ENCODE measurements at regions not wholly inside any gene's neighbourhood (a gene's known extent, or its start where the extent isn't known, plus 50 kb on each side); places are given as distances from the start of the nearest gene placed in this dataset.

- TF ChIP-seq, protein P1, sequence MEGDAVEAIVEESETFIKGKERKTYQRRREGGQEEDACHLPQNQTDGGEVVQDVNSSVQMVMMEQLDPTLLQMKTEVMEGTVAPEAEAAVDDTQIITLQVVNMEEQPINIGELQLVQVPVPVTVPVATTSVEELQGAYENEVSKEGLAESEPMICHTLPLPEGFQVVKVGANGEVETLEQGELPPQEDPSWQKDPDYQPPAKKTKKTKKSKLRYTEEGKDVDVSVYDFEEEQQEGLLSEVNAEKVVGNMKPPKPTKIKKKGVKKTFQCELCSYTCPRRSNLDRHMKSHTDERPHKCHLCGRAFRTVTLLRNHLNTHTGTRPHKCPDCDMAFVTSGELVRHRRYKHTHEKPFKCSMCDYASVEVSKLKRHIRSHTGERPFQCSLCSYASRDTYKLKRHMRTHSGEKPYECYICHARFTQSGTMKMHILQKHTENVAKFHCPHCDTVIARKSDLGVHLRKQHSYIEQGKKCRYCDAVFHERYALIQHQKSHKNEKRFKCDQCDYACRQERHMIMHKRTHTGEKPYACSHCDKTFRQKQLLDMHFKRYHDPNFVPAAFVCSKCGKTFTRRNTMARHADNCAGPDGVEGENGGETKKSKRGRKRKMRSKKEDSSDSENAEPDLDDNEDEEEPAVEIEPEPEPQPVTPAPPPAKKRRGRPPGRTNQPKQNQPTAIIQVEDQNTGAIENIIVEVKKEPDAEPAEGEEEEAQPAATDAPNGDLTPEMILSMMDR (conservative IDR thresholded peaks at IDR 0.05): no peak
- no peak for TF ChIP-seq ZFX (IDR thresholded peaks at IDR 0.05)
Observed at GRCh38 chr9:120286530-120286929, 293.4 kb downstream of the CDK5RAP2 start.
